ENCODE measurements at regions not wholly inside any gene's neighbourhood (a gene's known extent, or its start where the extent isn't known, plus 50 kb on each side); places are given as distances from the start of the nearest gene placed in this dataset.
"Not testable (repeated sequence)": the region's sequence is repeated elsewhere in the genome, so short reads cannot be mapped to it uniquely, and the experiment has no call there.

- TF ChIP-seq GATA2 (CRISPR knock-in tag; IDR thresholded peaks at IDR 0.05) (no peak), ELF1 (IDR thresholded peaks at IDR 0.05) (no peak), TCF12 (IDR thresholded peaks at IDR 0.05) (no peak), GABPA (IDR thresholded peaks at IDR 0.05; ENCODE audit: low read depth) (no peak), EZH2phosphoT487 (IDR thresholded peaks at IDR 0.05; ENCODE audit: borderline replicate concordance, low read depth) (no peak), MXI1 (IDR thresholded peaks at IDR 0.05; ENCODE audit: low read depth, low read length) (no peak), NFIC (IDR thresholded peaks at IDR 0.05; ENCODE audit: borderline replicate concordance) (no peak), FOXM1 (IDR thresholded peaks at IDR 0.05; ENCODE audit: low read depth) (no peak), SIN3A (IDR thresholded peaks at IDR 0.05; ENCODE audit: borderline replicate concordance, low read depth, low read length) (no peak), NRF1 (IDR thresholded peaks at IDR 0.05; ENCODE audit: low read depth, low read length) (no peak), RAD21 (IDR thresholded peaks at IDR 0.05; ENCODE audit: low read length) (no peak), RFX5 (IDR thresholded peaks at IDR 0.05; ENCODE audit: low read length) (no peak), TAF1 (IDR thresholded peaks at IDR 0.05; ENCODE audit: borderline replicate concordance, low read depth, low read length) (no peak), POLR2AphosphoS5 (IDR thresholded peaks at IDR 0.05; ENCODE audit: low read depth, low read length) (no peak), TEAD4 (IDR thresholded peaks at IDR 0.05; ENCODE audit: borderline replicate concordance, insufficient read depth) (no peak), RCOR1 (IDR thresholded peaks at IDR 0.05; ENCODE audit: low read length) (no peak), RXRA (IDR thresholded peaks at IDR 0.05; ENCODE audit: borderline replicate concordance, low read depth) (no peak), CHD2 (IDR thresholded peaks at IDR 0.05; ENCODE audit: low read length, partially characterized antibody) (no peak)
- TF ChIP-seq, protein P1, sequence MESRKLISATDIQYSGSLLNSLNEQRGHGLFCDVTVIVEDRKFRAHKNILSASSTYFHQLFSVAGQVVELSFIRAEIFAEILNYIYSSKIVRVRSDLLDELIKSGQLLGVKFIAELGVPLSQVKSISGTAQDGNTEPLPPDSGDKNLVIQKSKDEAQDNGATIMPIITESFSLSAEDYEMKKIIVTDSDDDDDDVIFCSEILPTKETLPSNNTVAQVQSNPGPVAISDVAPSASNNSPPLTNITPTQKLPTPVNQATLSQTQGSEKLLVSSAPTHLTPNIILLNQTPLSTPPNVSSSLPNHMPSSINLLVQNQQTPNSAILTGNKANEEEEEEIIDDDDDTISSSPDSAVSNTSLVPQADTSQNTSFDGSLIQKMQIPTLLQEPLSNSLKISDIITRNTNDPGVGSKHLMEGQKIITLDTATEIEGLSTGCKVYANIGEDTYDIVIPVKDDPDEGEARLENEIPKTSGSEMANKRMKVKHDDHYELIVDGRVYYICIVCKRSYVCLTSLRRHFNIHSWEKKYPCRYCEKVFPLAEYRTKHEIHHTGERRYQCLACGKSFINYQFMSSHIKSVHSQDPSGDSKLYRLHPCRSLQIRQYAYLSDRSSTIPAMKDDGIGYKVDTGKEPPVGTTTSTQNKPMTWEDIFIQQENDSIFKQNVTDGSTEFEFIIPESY (IDR thresholded peaks at IDR 0.05; ENCODE audit: borderline replicate concordance, low read depth) = no peak
- TF ChIP-seq, protein P2, sequence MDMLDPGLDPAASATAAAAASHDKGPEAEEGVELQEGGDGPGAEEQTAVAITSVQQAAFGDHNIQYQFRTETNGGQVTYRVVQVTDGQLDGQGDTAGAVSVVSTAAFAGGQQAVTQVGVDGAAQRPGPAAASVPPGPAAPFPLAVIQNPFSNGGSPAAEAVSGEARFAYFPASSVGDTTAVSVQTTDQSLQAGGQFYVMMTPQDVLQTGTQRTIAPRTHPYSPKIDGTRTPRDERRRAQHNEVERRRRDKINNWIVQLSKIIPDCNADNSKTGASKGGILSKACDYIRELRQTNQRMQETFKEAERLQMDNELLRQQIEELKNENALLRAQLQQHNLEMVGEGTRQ (IDR thresholded peaks at IDR 0.05; ENCODE audit: borderline replicate concordance, low read depth, low read length) = no peak
- CTCF ChIA-PET = no interaction called here
- H3K4me2 ChIP-seq = no peak overlapping the region
- no peaks in the 10 kb centered on the region for H3K9me2 ChIP-seq
- no peaks in the 10 kb centered on the region for H3K4me1 ChIP-seq (ENCODE audit: control insufficient read depth in 1 of 2, insufficient read depth in 2 of 2, low read depth in 1 of 2, low read length in 1 of 2)
- H3K27me3 ChIP-seq (ENCODE audit: insufficient read depth) = no peaks in the 10 kb centered on the region
- no peak overlapping the region for H3K9ac ChIP-seq
- H3K9me3 ChIP-seq = no peaks in the 10 kb centered on the region
- H3K36me3 ChIP-seq (replicated peaks in 1 of 2; ENCODE audit: control insufficient read depth in 1 of 2, insufficient read depth in 2 of 2, low read length in 1 of 2) = peaks cover 3 to 20% of the 10 kb centered on the region in 2 experiments
- H3K27ac ChIP-seq (ENCODE audit: low read depth in 2 of 2, low read length in 1 of 2) = no peak overlapping the region
- no peak for DNase-seq
- WGBS (ENCODE audit: low lambda C conversion rate) = 59% methylated on average over 14 of the region's 14 CpGs
- no peaks in the 10 kb centered on the region for H4K20me1 ChIP-seq (ENCODE audit: insufficient read depth)
- no peaks in the 10 kb centered on the region for H3F3A ChIP-seq (replicated peaks; ENCODE audit: insufficient read depth)
- H3K79me2 ChIP-seq (ENCODE audit: insufficient read depth) = no peaks in the 10 kb centered on the region
- H2AFZ ChIP-seq (ENCODE audit: low read depth) = no peak overlapping the region
- no peak overlapping the region for H3K4me3 ChIP-seq (ENCODE audit: low read depth in 2 of 2, low read length in 1 of 2)
- POLR2A ChIA-PET = no interaction called here
These were observed 284.8 kb upstream of the WSB1 start for GRCh38 chr17:27009087-27009486.

- whole genome bisulfite sequencing (ENCODE audit: low lambda C conversion rate) = 25% methylated on average over 3 of the region's 3 CpGs
- H3K36me3 ChIP-seq (replicated peaks in 1 of 2; ENCODE audit: control insufficient read depth in 1 of 2, insufficient read depth in 2 of 2, low read length in 1 of 2) = peaks cover 3 to 27% of the 10 kb centered on the region in 2 experiments
- H3K9me3 ChIP-seq; H3K4me3 ChIP-seq (ENCODE audit: low read depth in 2 of 2, low read length in 1 of 2); H3F3A ChIP-seq (replicated peaks; ENCODE audit: insufficient read depth); H3K27me3 ChIP-seq (ENCODE audit: insufficient read depth); H2AFZ ChIP-seq (ENCODE audit: low read depth); H3K4me1 ChIP-seq (ENCODE audit: control insufficient read depth in 1 of 2, insufficient read depth in 2 of 2, low read depth in 1 of 2, low read length in 1 of 2); H3K9me2 ChIP-seq; CTCF ChIA-PET; DNase-seq; H4K20me1 ChIP-seq (ENCODE audit: insufficient read depth); H3K27ac ChIP-seq (ENCODE audit: low read depth in 2 of 2, low read length in 1 of 2); H3K79me2 ChIP-seq (ENCODE audit: insufficient read depth); H3K4me2 ChIP-seq; POLR2A ChIA-PET; H3K9ac ChIP-seq: not testable (repeated sequence)
These were observed 283.8 kb upstream of the WSB1 start for GRCh38 chr17:27010138-27010537.

GRCh38 chr17:27030552-27030951, 263.4 kb upstream of the WSB1 start:
- DNase-seq; H3K4me2 ChIP-seq; H3K9ac ChIP-seq; H3K27ac ChIP-seq (ENCODE audit: low read depth in 2 of 2, low read length in 1 of 2); H3K4me3 ChIP-seq (ENCODE audit: low read depth in 2 of 2, low read length in 1 of 2); H3K9me2 ChIP-seq; POLR2A ChIA-PET; H3F3A ChIP-seq (replicated peaks; ENCODE audit: insufficient read depth); H3K4me1 ChIP-seq (ENCODE audit: control insufficient read depth in 1 of 2, insufficient read depth in 2 of 2, low read depth in 1 of 2, low read length in 1 of 2); H3K27me3 ChIP-seq (ENCODE audit: insufficient read depth); H2AFZ ChIP-seq (ENCODE audit: low read depth); H4K20me1 ChIP-seq (ENCODE audit: insufficient read depth); H3K79me2 ChIP-seq (ENCODE audit: insufficient read depth); CTCF ChIA-PET; H3K9me3 ChIP-seq: not testable (repeated sequence)
- WGBS (ENCODE audit: low lambda C conversion rate) = 22% methylated on average over 3 of the region's 3 CpGs
- peaks cover 0 to 48% of the 10 kb centered on the region in 2 experiments for H3K36me3 ChIP-seq (replicated peaks in 1 of 2; ENCODE audit: control insufficient read depth in 1 of 2, insufficient read depth in 2 of 2, low read length in 1 of 2)

Measured in SK-N-SH (cell line).